Glomerular visceral epithelial cell (primary cell): ENCODE measurements at regions not wholly inside any gene's neighbourhood (a gene's known extent, or its start where the extent isn't known, plus 50 kb on each side); places are given as distances from the start of the nearest gene placed in this dataset.
"Not testable (repeated sequence)": the region's sequence is repeated elsewhere in the genome, so short reads cannot be mapped to it uniquely, and the experiment has no call there.

Source experiments
- DNase-seq: peaks from one replicate; pipeline ENCODE4 v3.0.0-alpha.2; 2016; ENCODE audit errors: extremely low spot score

GRCh38 chr6:167690167-167690922, 136.4 kb upstream of the AFDN start:
- DNase-seq: not testable (repeated sequence)

GRCh38 chr6:167690931-167691330, 135.8 kb upstream of the AFDN start:
- no peak for DNase-seq

DNA sequence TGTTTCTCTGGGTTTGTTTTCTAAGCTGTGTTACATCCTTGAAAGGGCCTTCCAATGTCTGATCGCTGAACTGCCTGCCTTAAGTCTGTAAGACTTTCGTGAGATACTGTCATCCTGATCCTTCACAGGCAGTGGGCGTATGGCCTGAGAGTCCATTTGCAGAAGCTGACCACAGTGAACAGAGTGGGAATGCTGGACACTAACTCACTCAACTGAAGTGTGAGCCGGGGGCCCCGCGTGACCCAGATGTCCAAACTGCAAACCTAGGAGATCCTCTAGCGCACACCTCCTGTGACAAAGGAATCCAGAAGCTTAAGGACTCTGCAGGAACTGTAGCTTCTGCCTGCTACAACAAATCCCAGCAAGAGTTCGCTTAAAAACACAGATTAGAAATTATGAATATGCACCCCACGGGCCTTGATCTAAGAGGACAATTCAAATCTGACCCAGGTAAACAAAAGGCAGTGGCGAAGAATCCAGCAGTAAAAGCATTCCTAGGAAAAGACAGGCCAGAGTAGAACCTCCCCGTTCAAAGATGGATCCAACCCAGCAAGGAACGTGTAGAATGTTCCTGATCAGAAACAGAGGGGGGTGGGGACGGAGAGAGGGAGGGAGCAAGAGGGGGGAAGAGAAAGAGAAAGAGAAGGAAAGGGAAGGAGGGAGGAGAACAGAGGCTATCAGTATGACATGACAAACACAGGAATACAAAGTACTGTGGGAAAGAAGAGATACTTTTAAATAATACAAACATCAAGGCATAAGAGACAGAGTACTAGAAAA, 135.0 kb upstream of the AFDN start:
- no peak for DNase-seq

GRCh38 chr6:167693478-167693877, 133.2 kb upstream of the AFDN start:
- DNase-seq: not testable (repeated sequence)

DNA sequence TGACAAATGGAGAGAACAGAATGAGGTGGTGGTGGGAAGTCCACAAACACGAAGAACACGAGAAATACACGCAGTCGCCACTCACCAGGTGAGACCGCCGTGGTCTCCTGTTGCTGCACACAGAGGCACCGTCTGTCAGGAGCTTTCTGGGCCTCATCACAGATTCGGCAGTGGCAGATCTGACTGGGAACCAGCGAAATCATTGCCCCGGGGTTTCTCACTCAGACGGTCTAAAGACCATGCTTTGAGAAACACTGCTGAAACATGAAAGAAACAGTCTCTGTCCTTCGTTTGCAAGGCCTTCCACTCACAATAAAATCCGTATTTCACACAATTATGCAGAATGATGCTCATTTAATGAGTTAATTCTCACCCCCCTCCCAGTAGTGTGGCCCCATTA, 130.9 kb upstream of the AFDN start:
- no peak for DNase-seq

DNA sequence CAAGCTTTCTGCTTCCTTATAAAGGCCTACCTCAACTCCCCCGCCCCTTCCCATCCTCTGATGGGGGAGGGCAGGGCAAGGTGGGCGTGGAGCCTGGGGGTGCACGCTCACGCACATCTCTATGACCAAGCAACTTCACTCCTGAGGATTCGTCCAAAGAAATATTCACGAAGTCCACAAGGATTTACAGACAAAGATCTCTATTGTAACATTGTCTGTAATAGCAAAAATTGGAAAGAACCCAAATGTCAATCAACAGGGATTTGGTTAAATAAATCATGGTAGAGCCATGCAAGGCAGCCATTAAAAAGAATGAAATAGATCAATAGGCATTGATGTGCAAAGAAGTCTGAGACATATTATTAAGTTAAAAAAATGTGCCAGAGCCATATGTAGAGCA, 130.4 kb upstream of the AFDN start:
- no peak for DNase-seq

- no peak for DNase-seq
These were observed 129.4 kb upstream of the AFDN start for GRCh38 chr6:167697316-167697715.

- DNase-seq: no peak
These were observed 128.2 kb upstream of the AFDN start for GRCh38 chr6:167698540-167698939.

GRCh38 chr6:167699141-167699931, 127.4 kb upstream of the AFDN start:
- no peak for DNase-seq

GRCh38 chr6:167700199-167700598, 126.5 kb upstream of the AFDN start:
- no peak for DNase-seq

- DNase-seq: no peak
These were observed 125.7 kb upstream of the AFDN start for GRCh38 chr6:167701010-167701409.

DNA sequence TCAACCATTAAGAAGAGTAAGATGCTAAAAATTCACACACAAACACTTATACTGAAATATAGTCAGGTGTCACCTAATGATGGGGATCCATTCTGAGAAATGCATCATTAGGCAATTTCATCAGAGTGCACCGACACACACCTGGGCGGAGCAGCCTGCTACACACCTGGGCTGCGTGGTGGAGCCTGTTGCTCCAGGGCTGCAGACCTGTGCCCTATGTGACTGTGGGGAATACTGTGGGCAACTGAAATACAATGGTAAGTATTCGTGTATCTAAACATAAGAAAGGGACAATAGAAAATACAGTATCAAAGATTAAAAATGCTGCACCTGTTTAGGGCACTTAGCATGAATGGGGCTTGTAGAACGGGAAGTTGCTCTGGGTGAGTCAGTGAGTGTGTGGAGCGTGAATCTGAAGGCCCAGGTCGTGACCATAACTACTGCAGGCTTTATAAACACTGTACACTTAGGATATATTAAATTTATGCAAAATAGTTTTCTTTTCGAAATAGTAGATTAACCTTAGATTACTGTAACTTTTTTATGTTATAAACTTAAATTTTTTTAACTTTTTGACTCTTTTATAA, 124.4 kb upstream of the AFDN start:
- no peak for DNase-seq

GRCh38 chr6:167703347-167703746, 123.4 kb upstream of the AFDN start:
- no peak for DNase-seq

GRCh38 chr6:167703781-167704180, 122.9 kb upstream of the AFDN start:
- no peak for DNase-seq

DNA sequence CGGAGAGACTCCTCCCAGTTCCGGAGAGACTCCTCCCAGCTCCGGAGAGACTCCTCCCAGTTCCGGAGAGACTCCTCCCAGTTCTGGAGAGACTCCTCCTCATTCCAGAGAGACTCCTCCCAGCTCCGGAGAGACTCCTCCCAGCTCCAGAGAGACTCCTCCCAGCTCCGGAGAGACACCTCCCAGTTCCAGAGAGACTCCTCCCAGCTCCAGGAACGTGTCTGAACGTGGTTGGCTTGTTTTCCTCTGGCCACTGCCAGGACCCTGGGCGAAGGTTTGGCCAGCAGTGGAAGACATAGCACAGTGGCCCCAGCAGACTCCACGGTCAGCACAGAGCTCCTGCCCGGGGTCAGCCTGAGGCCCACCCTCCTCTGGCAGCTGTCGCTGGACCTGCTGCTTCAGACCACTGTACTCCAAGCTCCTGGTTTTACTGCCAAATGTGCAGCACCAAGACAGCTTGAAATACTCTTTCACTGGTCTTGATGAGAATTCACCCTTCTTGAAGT, 122.3 kb upstream of the AFDN start:
- DNase-seq: no peak

GRCh38 chr6:167705211-167705750, 121.4 kb upstream of the AFDN start:
- DNase-seq: no peak

- DNase-seq: no peak
These were observed 120.2 kb upstream of the AFDN start for GRCh38 chr6:167706313-167707109.

DNA sequence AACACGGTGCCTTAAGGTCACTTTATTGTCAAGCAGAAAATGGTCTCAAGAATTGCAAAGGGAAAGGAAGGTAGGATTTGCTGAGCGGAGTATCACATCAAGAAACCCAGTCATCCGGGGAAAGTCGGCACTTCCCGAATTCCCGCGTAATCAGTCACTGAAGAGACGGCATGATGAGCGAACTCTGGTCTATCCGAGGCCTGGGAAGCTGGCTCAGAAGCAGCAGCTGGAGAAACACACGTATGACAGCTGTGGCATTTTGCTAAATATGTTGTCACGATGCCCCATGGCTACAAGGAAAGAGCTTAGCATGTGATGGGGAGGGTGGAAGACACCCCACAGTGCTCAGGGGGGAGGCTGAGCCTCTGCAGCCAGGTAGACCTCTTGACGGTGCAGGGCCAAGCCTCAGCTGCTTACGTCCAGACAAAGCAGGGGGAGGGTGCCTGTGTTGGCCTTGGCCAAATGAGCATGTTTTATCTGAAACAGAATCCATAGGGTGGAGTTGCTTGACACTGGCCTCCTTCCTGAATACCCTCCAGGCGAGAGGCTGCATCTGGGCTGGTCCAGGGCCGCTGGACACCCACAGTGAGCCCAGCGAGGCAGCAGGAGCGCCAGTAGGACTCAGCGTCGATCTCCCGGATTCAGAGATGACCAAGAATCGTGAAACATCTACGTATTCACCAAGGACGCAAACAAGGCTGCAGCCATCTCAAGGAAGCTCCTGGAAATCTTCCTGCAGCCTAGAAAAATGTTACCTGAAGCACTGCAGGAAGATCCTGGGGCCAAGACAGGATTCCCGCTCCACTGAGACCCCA, 118.8 kb upstream of the AFDN start:
- DNase-seq: no peak

- DNase-seq: no peak
These were observed 118.1 kb upstream of the AFDN start for GRCh38 chr6:167708501-167709094.
